ENCODE measurements at regions not wholly inside any gene's neighbourhood (a gene's known extent, or its start where the extent isn't known, plus 50 kb on each side); places are given as distances from the start of the nearest gene placed in this dataset.

DNA sequence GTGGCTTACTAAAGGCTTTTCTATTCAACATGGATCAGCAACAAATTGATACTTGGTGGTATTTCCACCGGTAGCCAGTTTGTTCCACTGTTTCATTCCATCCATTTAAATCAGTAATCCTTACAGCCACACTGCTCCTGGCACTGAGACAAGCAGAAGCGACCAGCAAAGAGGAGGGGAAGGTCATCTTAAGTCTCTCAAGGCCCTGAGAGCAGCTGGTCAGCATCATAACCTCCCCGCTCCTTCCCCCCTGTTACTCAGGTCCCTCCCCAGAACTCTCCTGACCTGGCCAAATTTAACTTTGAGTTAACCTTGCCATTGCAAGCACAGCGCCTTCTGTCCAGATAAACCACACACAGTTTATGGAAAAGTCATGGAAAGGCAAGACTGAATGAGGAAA is 331.3 kb upstream of the KLF3 start (continued):
- TF ChIP-seq TEAD1 (CRISPR knock-in tag; IDR thresholded peaks at IDR 0.05), result no peak
- no peak for TF ChIP-seq MYBL2 (IDR thresholded peaks at IDR 0.05; ENCODE audit: low read depth)
- no peak for TF ChIP-seq MYBL2 (CRISPR knock-in tag; IDR thresholded peaks at IDR 0.05; ENCODE audit: borderline replicate concordance)
- TF ChIP-seq DACH1 (IDR thresholded peaks at IDR 0.05; ENCODE audit: partially characterized antibody), result no peak
- no peak for TF ChIP-seq NR2F6 (CRISPR knock-in tag; IDR thresholded peaks at IDR 0.05)
- no peak for TF ChIP-seq JUNB (CRISPR knock-in tag; conservative IDR thresholded peaks at IDR 0.05)

DNA sequence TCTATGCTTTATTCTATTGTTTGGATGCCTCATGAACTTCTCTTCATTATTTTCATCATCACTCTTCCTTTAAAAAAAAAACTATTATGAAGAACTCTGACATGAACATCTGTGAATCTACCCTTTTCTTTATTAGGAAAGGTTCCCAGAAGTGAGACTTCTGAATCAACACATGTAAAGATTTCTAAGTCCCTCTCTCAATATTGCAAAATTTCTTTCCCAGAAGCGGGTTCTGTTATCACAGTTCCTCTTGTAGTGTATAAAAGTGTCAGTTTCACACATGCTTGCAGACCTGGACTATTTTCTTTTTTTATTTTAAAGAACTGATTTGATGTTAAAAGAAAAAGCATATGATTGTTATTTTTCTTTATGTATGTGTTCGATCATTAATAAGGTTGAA is 330.8 kb upstream of the KLF3 start:
- H2AFZ ChIP-seq (ENCODE audit: low read depth, low read length), result no peak overlapping the region
- H3K9ac ChIP-seq (ENCODE audit: insufficient read depth in 1 of 2, low read depth in 2 of 2, low read length in 2 of 2), result no peak overlapping the region
- H3K27ac ChIP-seq (ENCODE audit: extremely low read depth, low read depth, low read length), result no peak overlapping the region
- no peaks in the 10 kb centered on the region for H4K20me1 ChIP-seq (replicated peaks; ENCODE audit: control insufficient read depth, insufficient read depth, low read length)
- H3K4me1 ChIP-seq (replicated peaks in 1 of 2; ENCODE audit: control insufficient read depth in 2 of 2, insufficient read depth in 2 of 2, low read length in 2 of 2), result peaks cover 13 to 24% of the 10 kb centered on the region in 2 experiments
- ChIA-PET CTCF (ENCODE audit: low intra/inter-chr PET ratio) (no interaction called here), POLR2A (no interaction called here)
- DNase-seq (ENCODE audit: extremely low read depth in 1 of 4, low spot score in 3 of 4), result no peak
- in situ Hi-C loops (cut with MboI), result no loop called here
- FAIRE-seq, result no peak
- H3K79me2 ChIP-seq (ENCODE audit: control insufficient read depth, insufficient read depth, low read length), result no peaks in the 10 kb centered on the region
- no peaks in the 10 kb centered on the region; the same call in 1 of the 2 replicates for H3K9me3 ChIP-seq (replicated peaks; ENCODE audit: control insufficient read depth, insufficient read depth, low read depth, low read length)
- ATAC-seq, result no peak
- no peaks in the 10 kb centered on the region for H3K9me1 ChIP-seq (ENCODE audit: control insufficient read depth, insufficient read depth, low read length)
- 41% methylated on average over 2 of the region's 2 CpGs for WGBS (ENCODE audit: insufficient coverage, low coverage, missing lambda C conversion rate)
- no peak overlapping the region for H3K4me2 ChIP-seq (ENCODE audit: insufficient read depth, low read length)
- H3K27me3 ChIP-seq (ENCODE audit: control insufficient read depth in 2 of 2, insufficient read depth in 2 of 2, low read length in 2 of 2), result no peaks in the 10 kb centered on the region
- no peaks in the 10 kb centered on the region for H3K36me3 ChIP-seq (ENCODE audit: control insufficient read depth, insufficient read depth, low read length)
- BruUV-seq (replicated peaks), result no TSS peak
- intact Hi-C loops (cut with micrococcal nuclease), result no loop called here
- H3K4me3 ChIP-seq, result no peak overlapping the region
- no peak for TF ChIP-seq KDM1A (IDR thresholded peaks at IDR 0.05)
- TF ChIP-seq ZNF121 (CRISPR knock-in tag; conservative IDR thresholded peaks at IDR 0.05), result no peak
- no peak for TF ChIP-seq ZNF766 (CRISPR knock-in tag; conservative IDR thresholded peaks at IDR 0.05)
- TF ChIP-seq ZNF764 (CRISPR knock-in tag; IDR thresholded peaks at IDR 0.05; ENCODE audit: low read depth), result no peak
- TF ChIP-seq ZNF133 (CRISPR knock-in tag; IDR thresholded peaks at IDR 0.05), result no peak
- TF ChIP-seq ZNF3 (CRISPR knock-in tag; IDR thresholded peaks at IDR 0.05), result no peak
- no peak for TF ChIP-seq PHB (CRISPR knock-in tag; IDR thresholded peaks at IDR 0.05)
- TF ChIP-seq SMARCA4 (IDR thresholded peaks at IDR 0.05), result no peak
- TF ChIP-seq ZNF24 (IDR thresholded peaks at IDR 0.05), result no peak
- TF ChIP-seq SRSF1 (IDR thresholded peaks at IDR 0.05; ENCODE audit: low read depth, low read length), result no peak
- no peak for TF ChIP-seq SIRT6 (IDR thresholded peaks at IDR 0.05; ENCODE audit: low read depth, low read length)
- no peak for TF ChIP-seq PML (IDR thresholded peaks at IDR 0.05; ENCODE audit: low read length)
- TF ChIP-seq RBM34 (IDR thresholded peaks at IDR 0.05; ENCODE audit: borderline replicate concordance, insufficient read depth, low read length), result no peak
- no peak for TF ChIP-seq ERF (CRISPR knock-in tag; IDR thresholded peaks at IDR 0.05)
- no peak for TF ChIP-seq ZNF778 (CRISPR knock-in tag; IDR thresholded peaks at IDR 0.05)
- no peak for TF ChIP-seq SMAD4 (CRISPR knock-in tag; conservative IDR thresholded peaks at IDR 0.05)
- no peak for TF ChIP-seq GTF3C2 (IDR thresholded peaks at IDR 0.05; ENCODE audit: borderline replicate concordance, extremely low read depth, insufficient read length)

Measured in K562 (cell line).